ENCODE measurements at regions not wholly inside any gene's neighbourhood (a gene's known extent, or its start where the extent isn't known, plus 50 kb on each side); places are given as distances from the start of the nearest gene placed in this dataset.

DNA sequence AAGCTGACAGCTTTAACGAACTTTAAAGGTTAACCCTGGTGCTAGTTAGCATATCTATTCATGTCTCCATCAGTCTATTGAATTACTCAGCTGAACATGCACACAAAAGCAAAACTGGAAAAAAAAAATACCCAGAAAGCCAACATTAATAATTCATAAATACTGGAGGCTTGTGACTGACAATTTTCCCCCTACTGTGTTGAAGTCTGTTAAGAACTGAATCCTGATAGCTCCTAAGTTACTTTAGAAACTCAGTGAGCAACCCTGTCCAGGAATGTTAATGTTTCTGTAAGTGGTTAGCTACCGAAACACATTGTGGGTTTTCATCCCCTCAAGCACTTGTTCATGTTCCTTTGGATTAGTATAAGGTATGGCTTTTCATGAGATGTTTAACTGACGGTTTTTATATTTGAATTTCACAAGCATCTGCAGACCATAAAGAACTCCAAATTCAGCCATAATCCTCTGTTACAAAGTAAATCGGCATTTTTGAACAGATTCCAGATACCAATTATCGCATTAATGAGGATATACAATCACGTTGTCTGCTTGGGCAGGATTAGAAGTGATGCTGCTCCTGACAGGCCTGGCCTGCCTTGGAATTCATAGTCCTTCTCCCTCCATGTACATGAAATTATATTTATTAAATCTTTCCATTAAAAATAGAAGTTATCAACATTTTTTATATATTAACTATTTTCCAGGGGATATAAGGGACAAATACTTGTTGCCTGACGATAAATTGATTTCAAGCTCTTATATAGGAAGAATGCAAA lies 331.2 kb downstream of the TLE4 start:
- 59 to 63% methylated on average over 7 of the region's 7 CpGs for WGBS, 2 donors
- no peak overlapping the region for H3K4me3 ChIP-seq (ENCODE audit: low read depth, poor library complexity, severe bottlenecking)
- TF ChIP-seq, protein P1, sequence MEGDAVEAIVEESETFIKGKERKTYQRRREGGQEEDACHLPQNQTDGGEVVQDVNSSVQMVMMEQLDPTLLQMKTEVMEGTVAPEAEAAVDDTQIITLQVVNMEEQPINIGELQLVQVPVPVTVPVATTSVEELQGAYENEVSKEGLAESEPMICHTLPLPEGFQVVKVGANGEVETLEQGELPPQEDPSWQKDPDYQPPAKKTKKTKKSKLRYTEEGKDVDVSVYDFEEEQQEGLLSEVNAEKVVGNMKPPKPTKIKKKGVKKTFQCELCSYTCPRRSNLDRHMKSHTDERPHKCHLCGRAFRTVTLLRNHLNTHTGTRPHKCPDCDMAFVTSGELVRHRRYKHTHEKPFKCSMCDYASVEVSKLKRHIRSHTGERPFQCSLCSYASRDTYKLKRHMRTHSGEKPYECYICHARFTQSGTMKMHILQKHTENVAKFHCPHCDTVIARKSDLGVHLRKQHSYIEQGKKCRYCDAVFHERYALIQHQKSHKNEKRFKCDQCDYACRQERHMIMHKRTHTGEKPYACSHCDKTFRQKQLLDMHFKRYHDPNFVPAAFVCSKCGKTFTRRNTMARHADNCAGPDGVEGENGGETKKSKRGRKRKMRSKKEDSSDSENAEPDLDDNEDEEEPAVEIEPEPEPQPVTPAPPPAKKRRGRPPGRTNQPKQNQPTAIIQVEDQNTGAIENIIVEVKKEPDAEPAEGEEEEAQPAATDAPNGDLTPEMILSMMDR (IDR thresholded peaks at IDR 0.05) = no peak
- TF ChIP-seq POLR2A (IDR thresholded peaks at IDR 0.05) = no peak
- intact Hi-C loops (cut with DNase I; ENCODE audit: low total_unique reads) = no loop called here
- DNase-seq (ENCODE audit: low spot score in 2 of 2) = no peak

DNA sequence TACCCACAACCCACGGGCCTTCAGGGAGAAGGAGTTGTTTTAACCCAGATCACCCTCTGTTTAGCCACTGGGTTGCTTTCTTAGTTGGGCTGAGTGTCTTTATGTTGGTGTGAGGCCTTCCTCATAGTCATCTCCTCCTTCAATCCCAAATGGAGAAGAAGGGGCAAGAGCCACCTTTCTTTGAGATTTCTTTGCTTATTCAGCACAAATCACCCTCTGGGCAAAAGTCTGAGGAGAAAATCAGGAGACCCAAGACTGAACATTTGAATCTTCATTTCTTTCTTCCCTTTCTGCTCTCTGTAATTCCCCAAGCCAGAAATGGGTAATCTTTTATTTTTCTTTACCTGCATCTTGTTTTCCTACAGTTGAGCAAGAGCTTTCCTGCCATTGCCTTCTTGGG lies 329.0 kb downstream of the TLE4 start:
- TF ChIP-seq, protein P1 (IDR thresholded peaks at IDR 0.05) = no peak
- TF ChIP-seq POLR2A (IDR thresholded peaks at IDR 0.05) = no peak
- H3K4me3 ChIP-seq (ENCODE audit: low read depth, poor library complexity, severe bottlenecking) = no peak overlapping the region
- WGBS, 2 donors = 87 to 90% methylated on average over 1 of the region's 1 CpG
- DNase-seq (ENCODE audit: low spot score in 2 of 2) = no peak
- intact Hi-C loops (cut with DNase I; ENCODE audit: low total_unique reads) = no loop called here

DNA sequence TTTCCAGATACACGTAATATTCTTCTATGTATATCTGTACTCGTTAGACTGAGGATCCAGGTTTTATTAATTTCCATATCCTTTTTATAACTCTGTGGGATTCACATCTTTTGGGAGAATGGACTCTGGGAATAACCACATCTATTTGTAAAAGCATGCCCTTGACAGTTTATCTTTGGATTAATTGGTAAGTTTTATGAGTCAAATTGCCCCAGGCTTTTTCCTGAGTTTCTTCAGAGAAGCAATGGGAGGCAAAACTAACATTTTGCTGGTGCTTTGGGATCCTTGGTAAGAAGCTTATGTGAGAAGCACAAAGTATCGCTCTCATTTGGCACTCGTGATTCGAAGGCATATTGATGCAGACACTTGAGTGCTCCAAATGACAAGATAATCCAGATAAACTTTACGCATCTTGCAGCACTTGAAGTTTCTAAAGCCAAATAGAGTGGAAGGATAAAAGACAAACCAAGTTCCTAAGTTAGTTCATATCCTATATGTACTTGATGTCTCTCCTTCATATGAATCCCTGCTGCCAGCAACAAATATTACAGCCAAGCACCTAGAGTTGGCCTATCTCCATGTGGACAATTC lies 324.7 kb downstream of the TLE4 start:
- no peak overlapping the region for H3K4me3 ChIP-seq (ENCODE audit: low read depth, poor library complexity, severe bottlenecking)
- DNase-seq (ENCODE audit: low spot score in 2 of 2) = no peak
- 56 to 63% methylated on average over 6 of the region's 6 CpGs for WGBS, 2 donors
- intact Hi-C loops (cut with DNase I; ENCODE audit: low total_unique reads) = no loop called here
- TF ChIP-seq POLR2A (IDR thresholded peaks at IDR 0.05) = no peak

DNA sequence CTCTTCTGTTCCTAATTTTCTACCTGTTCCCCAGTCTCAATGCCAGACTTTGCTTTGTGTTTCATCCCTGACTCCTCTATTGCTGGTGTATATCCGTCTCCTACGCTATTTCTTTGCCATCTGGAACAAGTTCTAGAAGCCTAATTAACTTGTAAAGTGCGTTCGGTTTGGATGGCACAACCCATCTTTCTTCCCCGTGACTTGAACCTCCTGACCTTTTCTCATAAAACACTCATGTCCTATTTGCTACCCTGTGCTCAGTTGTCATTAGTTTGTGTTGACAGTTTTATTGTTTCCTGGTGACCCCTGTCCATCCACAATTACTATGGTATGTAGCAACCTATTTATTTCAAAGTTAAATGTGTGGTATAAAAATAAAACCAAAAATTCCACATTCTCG lies 323.5 kb downstream of the TLE4 start:
- H3K4me3 ChIP-seq (ENCODE audit: low read depth, poor library complexity, severe bottlenecking) = no peak overlapping the region
- TF ChIP-seq, protein P1 (IDR thresholded peaks at IDR 0.05) = no peak
- no peak for TF ChIP-seq POLR2A (IDR thresholded peaks at IDR 0.05)
- intact Hi-C loops (cut with DNase I; ENCODE audit: low total_unique reads) = no loop called here
- WGBS, 2 donors = 29 to 43% methylated on average over 6 of the region's 6 CpGs
- no peak for DNase-seq (ENCODE audit: low spot score in 2 of 2)

DNA sequence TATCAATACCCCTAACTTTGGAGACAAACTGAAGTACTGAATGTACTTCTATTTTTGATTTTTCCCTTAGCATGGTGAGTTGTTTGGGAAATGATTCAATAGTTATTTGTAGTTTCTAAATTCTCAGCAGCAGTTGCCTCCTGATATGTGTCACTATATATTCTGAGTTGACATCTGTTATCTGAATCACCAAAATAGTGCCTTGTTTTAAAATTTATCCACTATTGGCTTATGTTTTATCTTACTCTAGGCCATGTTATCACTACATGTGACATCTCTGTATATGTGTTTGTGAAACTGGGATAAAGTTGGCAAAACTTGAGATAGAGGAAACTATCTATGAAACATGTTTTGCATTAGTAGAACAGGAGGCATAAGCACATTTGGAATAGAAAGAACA lies 317.6 kb downstream of the TLE4 start:
- H3K4me3 ChIP-seq (ENCODE audit: low read depth, poor library complexity, severe bottlenecking) = no peak overlapping the region
- DNase-seq (ENCODE audit: low spot score in 2 of 2) = no peak
- no peak for TF ChIP-seq POLR2A (IDR thresholded peaks at IDR 0.05)
- TF ChIP-seq, protein P1 (IDR thresholded peaks at IDR 0.05) = no peak
- intact Hi-C loops (cut with DNase I; ENCODE audit: low total_unique reads) = no loop called here

DNA sequence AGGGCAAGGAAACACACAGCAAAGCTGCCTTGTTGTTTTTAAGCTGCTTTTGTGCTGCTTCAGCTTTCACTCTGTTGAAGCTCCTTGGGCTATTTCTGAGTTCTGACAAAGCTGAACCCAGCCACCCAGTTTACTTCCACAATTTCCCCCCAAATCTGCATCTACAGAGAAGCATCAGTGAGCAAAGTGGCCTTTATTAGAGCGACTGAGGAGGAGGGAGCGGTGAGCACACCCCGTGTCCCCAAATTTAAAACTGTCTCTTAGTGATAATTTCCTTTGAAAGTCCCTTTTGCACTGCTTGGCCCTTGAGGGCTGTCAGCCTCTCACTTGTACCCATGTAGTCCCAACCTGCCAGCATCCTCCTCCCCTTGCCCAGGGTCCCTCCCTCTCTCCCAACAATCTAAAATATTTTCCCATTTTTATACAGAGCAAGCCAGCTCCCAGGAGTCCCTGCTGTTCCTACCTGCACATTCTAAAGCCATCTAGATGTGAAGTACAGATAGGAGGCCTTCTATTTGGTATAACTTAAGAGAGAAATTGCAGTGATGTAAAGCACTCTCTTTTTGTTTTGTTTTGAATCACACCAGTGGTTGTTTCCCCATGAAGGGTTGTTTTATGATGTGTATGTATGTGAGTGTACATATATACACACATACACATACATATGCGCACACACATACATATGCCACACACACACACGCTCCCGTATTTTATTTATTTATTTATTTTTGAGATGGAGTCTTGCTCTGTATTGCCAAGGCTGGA lies 313.5 kb downstream of the TLE4 start:
- intact Hi-C loops (cut with DNase I; ENCODE audit: low total_unique reads) = no loop called here
- DNase-seq (ENCODE audit: low spot score in 2 of 2) = no peak
- 92 to 93% methylated on average over 6 of the region's 6 CpGs for WGBS, 2 donors
- TF ChIP-seq POLR2A (IDR thresholded peaks at IDR 0.05) = no peak
- TF ChIP-seq, protein P1 (IDR thresholded peaks at IDR 0.05) = no peak
- no peak overlapping the region for H3K4me3 ChIP-seq (ENCODE audit: low read depth, poor library complexity, severe bottlenecking)
